GM23338 (cell line): ENCODE measurements at regions not wholly inside any gene's neighbourhood (a gene's known extent, or its start where the extent isn't known, plus 50 kb on each side); places are given as distances from the start of the nearest gene placed in this dataset.

Experiments
- ATAC-seq: fragments of 200-7000 bp; cut with Tn5 transposase; 3 replicates; pipeline ENCODE4 v1.9.1; 2020
- DNase-seq: peaks from one replicate; pipeline ENCODE4 v3.0.0-alpha.2; 2015; ENCODE audit warnings: low spot score
- H2AFZ ChIP-seq: fragments of 200-600 bp; sonication (generic); 2 replicates; pipeline ENCODE4 v1.8.0; 2016; ENCODE audit warnings: antibody characterized with exemption, mild to moderate bottlenecking, moderate library complexity
- H3F3A ChIP-seq: fragments of 200-600 bp; sonication (generic); replicated peaks from 2 replicates; pipeline ENCODE4 v1.8.0; 2017; ENCODE audit warnings: antibody characterized with exemption, mixed run types, low read depth
- H3K27ac ChIP-seq: fragments of 200-600 bp; sonication (generic); 2 replicates; pipeline ENCODE4 v1.6.1; 2016; ENCODE audit warnings: low read depth
- H3K27me3 ChIP-seq: fragments of 200-600 bp; sonication (generic); 2 replicates; pipeline ENCODE4 v1.8.0; 2016; ENCODE audit warnings: mild to moderate bottlenecking, mixed run types, moderate library complexity; ENCODE audit not compliant: insufficient read depth
- H3K36me3 ChIP-seq: fragments of 200-600 bp; sonication (generic); 2 replicates; pipeline ENCODE4 v1.8.0; 2016; ENCODE audit warnings: mild to moderate bottlenecking; ENCODE audit not compliant: insufficient read depth
- H3K4me1 ChIP-seq: fragments of 200-600 bp; sonication (generic); 2 replicates; pipeline ENCODE4 v1.8.0; 2016; ENCODE audit warnings: mild to moderate bottlenecking, moderate library complexity; ENCODE audit not compliant: insufficient read depth
- H3K4me2 ChIP-seq: fragments of 200-600 bp; sonication (generic); 2 replicates; pipeline ENCODE4 v1.7.1; 2017; ENCODE audit warnings: mixed run types
- H3K4me3 ChIP-seq: fragments of 200-600 bp; sonication (generic); 2 replicates; pipeline ENCODE4 v1.6.1; 2016; ENCODE audit warnings: mixed run types
- H3K79me2 ChIP-seq: fragments of 200-600 bp; sonication (generic); replicated peaks from 2 replicates; pipeline ENCODE4 v1.8.0; 2017; ENCODE audit warnings: mild to moderate bottlenecking; ENCODE audit not compliant: insufficient read depth
- H3K9me2 ChIP-seq: fragments of 200-600 bp; sonication (generic); 2 replicates; pipeline ENCODE4 v1.8.0; 2017; ENCODE audit not compliant: insufficient read depth
- H4K20me1 ChIP-seq: fragments of 200-600 bp; sonication (generic); replicated peaks from 2 replicates; pipeline ENCODE4 v1.8.0; 2017; ENCODE audit warnings: mild to moderate bottlenecking; ENCODE audit not compliant: insufficient read depth
- H3K27ac Mint-ChIP-seq: 2 replicates; pipeline ENCODE4 v1.8.0; 2020; ENCODE audit warnings: inconsistent platforms, mild to moderate bottlenecking, moderate library complexity, mixed read lengths
- H3K27me3 Mint-ChIP-seq: 3 replicates; pipeline ENCODE4 v1.8.0; 2022; ENCODE audit warnings: low read depth, mild to moderate bottlenecking, moderate library complexity, mixed read lengths, inconsistent platforms; ENCODE audit not compliant: insufficient read depth, poor library complexity
- H3K36me3 Mint-ChIP-seq: 3 replicates; pipeline ENCODE4 v1.8.0; 2021; ENCODE audit warnings: low read depth, mild to moderate bottlenecking, inconsistent platforms, moderate library complexity, mixed read lengths
- H3K4me1 Mint-ChIP-seq: 3 replicates; pipeline ENCODE4 v1.8.0; 2020; ENCODE audit warnings: mild to moderate bottlenecking, inconsistent platforms, mixed read lengths
- H3K4me3 Mint-ChIP-seq: 3 replicates; pipeline ENCODE4 v1.8.0; 2021; ENCODE audit warnings: moderate library complexity, mild to moderate bottlenecking, inconsistent platforms, mixed read lengths
- H3K9me3 Mint-ChIP-seq: 3 replicates; pipeline ENCODE4 v1.8.0; 2020; ENCODE audit warnings: moderate library complexity, mild to moderate bottlenecking, inconsistent platforms, mixed read lengths
- CREB1 ChIP-seq: fragments of 250-450 bp; sonication (Bioruptor Pico); IDR thresholded peaks from 2 replicates; pipeline ENCODE4 v1.5.0; 2020; ENCODE audit warnings: low read depth, mild to moderate bottlenecking, moderate library complexity
- CTCF ChIP-seq, 2 experiments: fragments of 200-600 bp in 1 of 2; sonication (generic) in 1 of 2; conservative IDR thresholded peaks; 2 replicates each; pipeline versions ENCODE4 v1.5.1 to v1.6.1; 2016 to 2017; ENCODE audit warnings: antibody characterized with exemption in 2 of 2, low read depth in 2 of 2, mild to moderate bottlenecking in 2 of 2, moderate library complexity in 1 of 2
- ETS1 ChIP-seq: IDR thresholded peaks from 2 replicates; pipeline ENCODE4 v1.6.1; 2016; ENCODE audit warnings: antibody characterized with exemption
- EZH2 ChIP-seq: fragments of 200-600 bp; sonication (generic); IDR thresholded peaks from one replicate; pipeline ENCODE4 v1.8.0; 2017; ENCODE audit warnings: antibody characterized with exemption, mild to moderate bottlenecking, low read depth; ENCODE audit not compliant: unreplicated experiment
- EZH2phosphoT487 ChIP-seq: fragments of 200-600 bp; sonication (generic); IDR thresholded peaks from one replicate; pipeline ENCODE4 v1.8.1; 2018; ENCODE audit warnings: antibody characterized with exemption; ENCODE audit not compliant: unreplicated experiment
- JUNB ChIP-seq: IDR thresholded peaks from one replicate; pipeline ENCODE4 v1.6.1; 2016; ENCODE audit warnings: antibody characterized with exemption; ENCODE audit not compliant: unreplicated experiment
- NANOG ChIP-seq: IDR thresholded peaks from 2 replicates; pipeline ENCODE4 v1.6.1; 2016; ENCODE audit warnings: antibody characterized with exemption, borderline replicate concordance
- POLR2AphosphoS5 ChIP-seq: IDR thresholded peaks from 2 replicates; pipeline ENCODE4 v1.6.1; 2016; ENCODE audit warnings: antibody characterized with exemption, low read depth
- REST ChIP-seq: IDR thresholded peaks from one replicate; pipeline ENCODE4 v1.6.1; 2018; ENCODE audit warnings: antibody characterized with exemption; ENCODE audit not compliant: unreplicated experiment
- STAT1 ChIP-seq: IDR thresholded peaks from one replicate; pipeline ENCODE4 v1.6.1; 2016; ENCODE audit warnings: antibody characterized with exemption; ENCODE audit not compliant: unreplicated experiment
- ZNF114 ChIP-seq: fragments of 250-450 bp; sonication (Bioruptor Pico); IDR thresholded peaks from 2 replicates; pipeline ENCODE4 v1.5.0; 2020; ENCODE audit warnings: mild to moderate bottlenecking, moderate library complexity
- ZNF331 ChIP-seq: fragments of 250-450 bp; sonication (Bioruptor Pico); IDR thresholded peaks from 2 replicates; pipeline ENCODE4 v1.5.0; 2020; ENCODE audit warnings: low read depth, mild to moderate bottlenecking, moderate library complexity
- ZNF462 ChIP-seq: fragments of 250-450 bp; sonication (Bioruptor Pico); IDR thresholded peaks from 2 replicates; pipeline ENCODE4 v1.5.0; 2020; ENCODE audit warnings: mild to moderate bottlenecking, moderate library complexity

GRCh38 chr22:23415490-23415851 is 164.6 kb downstream of the IGLL1 start:
- H3K4me1 ChIP-seq: no peaks in the 10 kb centered on the region
- Mint-ChIP-seq H3K27ac (no peak overlapping the region), H3K36me3 (no peaks in the 10 kb centered on the region), H3K27me3 (peaks cover 10% of the 10 kb centered on the region), H3K9me3 (no peaks in the 10 kb centered on the region), H3K4me3 (no peak overlapping the region), H3K4me1 (no peaks in the 10 kb centered on the region)
- H3K4me3 ChIP-seq: no peak overlapping the region
- ATAC-seq: peak; percentile 29; the same call in 1 of the 3 replicates
- no peak overlapping the region for H3K4me2 ChIP-seq
- no peaks in the 10 kb centered on the region for H4K20me1 ChIP-seq
- no peak for TF ChIP-seq NANOG
- TF ChIP-seq STAT1: no peak
- TF ChIP-seq ZNF114 (CRISPR knock-in tag): no peak
- no peak for TF ChIP-seq CTCF (conservative IDR thresholded peaks at IDR 0.05; ENCODE audit: low read depth in 2 of 2)
- TF ChIP-seq ZNF331 (CRISPR knock-in tag): no peak
- no peak for TF ChIP-seq REST
- TF ChIP-seq ETS1: no peak
- TF ChIP-seq POLR2AphosphoS5: no peak
- no peak for TF ChIP-seq JUNB
- no peak for TF ChIP-seq CREB1 (CRISPR knock-in tag)
- TF ChIP-seq EZH2: no peak
- TF ChIP-seq EZH2phosphoT487: no peak
- TF ChIP-seq ZNF462 (CRISPR knock-in tag): no peak
- no peaks in the 10 kb centered on the region for H3K79me2 ChIP-seq
- no peak overlapping the region for H3K27ac ChIP-seq
- no peaks in the 10 kb centered on the region for H3K27me3 ChIP-seq
- no peaks in the 10 kb centered on the region for H3K36me3 ChIP-seq
- H3K9me2 ChIP-seq: no peaks in the 10 kb centered on the region
- DNase-seq: no peak
- H3F3A ChIP-seq: no peaks in the 10 kb centered on the region
- no peak overlapping the region for H2AFZ ChIP-seq
